Esophagus squamous epithelium (tissue), 4 donors: ENCODE measurements at regions not wholly inside any gene's neighbourhood (a gene's known extent, or its start where the extent isn't known, plus 50 kb on each side); places are given as distances from the start of the nearest gene placed in this dataset.

ENCODE experiments used
- POLR2A ChIP-seq, 4 donors: fragments of 450-650 bp; IDR thresholded peaks; one replicate each; pipeline ENCODE4 v1.6.1; 2017; ENCODE audit warnings: antibody characterized with exemption in 4 of 4, mild to moderate bottlenecking in 4 of 4, moderate library complexity in 3 of 4
- TF ChIP-seq, protein P1 (sequence below), 6 experiments: fragments of 450-650 bp in 4 of 6; fragments of 200-600 bp in 2 of 6; sonication (generic) in 2 of 6; IDR thresholded peaks; one replicate each; pipeline ENCODE4 v1.5.1; 2016 to 2019; ENCODE audit warnings: antibody characterized with exemption in 6 of 6, mild to moderate bottlenecking in 4 of 6, moderate library complexity in 4 of 6

DNA sequence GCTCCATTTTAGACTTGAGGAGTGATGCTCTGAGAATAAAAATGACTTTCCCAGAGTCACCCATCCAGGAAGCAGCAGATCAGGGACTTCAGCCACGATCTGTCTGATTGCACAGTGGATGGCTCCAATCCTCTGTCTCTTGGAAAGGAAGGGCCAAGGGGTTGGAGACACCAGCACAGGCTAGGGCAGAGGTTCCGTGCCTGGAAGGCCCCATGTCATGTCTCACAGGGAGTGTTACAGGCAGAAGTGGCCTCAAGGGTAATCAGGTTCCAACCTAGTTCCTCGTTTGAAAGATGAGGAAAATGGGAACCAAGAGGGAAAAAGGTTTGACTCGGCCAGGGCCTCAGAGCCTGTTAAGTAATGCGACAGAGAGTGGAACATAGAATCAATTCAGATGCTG lies 160.0 kb downstream of the EFNB1 start:
- TF ChIP-seq, protein P1, sequence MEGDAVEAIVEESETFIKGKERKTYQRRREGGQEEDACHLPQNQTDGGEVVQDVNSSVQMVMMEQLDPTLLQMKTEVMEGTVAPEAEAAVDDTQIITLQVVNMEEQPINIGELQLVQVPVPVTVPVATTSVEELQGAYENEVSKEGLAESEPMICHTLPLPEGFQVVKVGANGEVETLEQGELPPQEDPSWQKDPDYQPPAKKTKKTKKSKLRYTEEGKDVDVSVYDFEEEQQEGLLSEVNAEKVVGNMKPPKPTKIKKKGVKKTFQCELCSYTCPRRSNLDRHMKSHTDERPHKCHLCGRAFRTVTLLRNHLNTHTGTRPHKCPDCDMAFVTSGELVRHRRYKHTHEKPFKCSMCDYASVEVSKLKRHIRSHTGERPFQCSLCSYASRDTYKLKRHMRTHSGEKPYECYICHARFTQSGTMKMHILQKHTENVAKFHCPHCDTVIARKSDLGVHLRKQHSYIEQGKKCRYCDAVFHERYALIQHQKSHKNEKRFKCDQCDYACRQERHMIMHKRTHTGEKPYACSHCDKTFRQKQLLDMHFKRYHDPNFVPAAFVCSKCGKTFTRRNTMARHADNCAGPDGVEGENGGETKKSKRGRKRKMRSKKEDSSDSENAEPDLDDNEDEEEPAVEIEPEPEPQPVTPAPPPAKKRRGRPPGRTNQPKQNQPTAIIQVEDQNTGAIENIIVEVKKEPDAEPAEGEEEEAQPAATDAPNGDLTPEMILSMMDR (IDR thresholded peaks at IDR 0.05): no peak
- no peak for TF ChIP-seq POLR2A (IDR thresholded peaks at IDR 0.05)
